Glomerular visceral epithelial cell (primary cell): ENCODE measurements at regions not wholly inside any gene's neighbourhood (a gene's known extent, or its start where the extent isn't known, plus 50 kb on each side); places are given as distances from the start of the nearest gene placed in this dataset.
A peak's percentile ranks its signal among the peaks of the same experiment; 100 is the strongest.

ENCODE experiments used
- DNase-seq: peaks from one replicate; pipeline ENCODE4 v3.0.0-alpha.2; 2016; ENCODE audit errors: extremely low spot score

DNA sequence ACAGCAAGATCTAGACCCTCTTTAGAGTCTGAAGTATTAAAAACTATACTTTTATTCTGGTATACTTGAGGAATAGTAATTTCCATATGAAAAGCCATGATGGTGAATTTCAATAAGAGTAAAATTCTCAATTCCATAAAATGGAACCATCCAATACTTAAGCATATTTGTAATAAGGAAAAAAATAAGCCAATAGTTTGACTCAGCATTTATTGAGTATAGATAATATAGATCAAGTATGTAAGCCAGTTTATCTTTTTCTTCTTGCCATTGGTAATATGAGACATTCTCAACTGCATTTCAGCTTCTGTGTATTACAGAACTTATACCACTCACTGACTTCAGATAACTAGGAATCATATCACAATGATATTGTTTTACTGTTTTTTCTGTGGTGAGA is 361.0 kb downstream of the SLCO4C1 start:
- no peak for DNase-seq

DNA sequence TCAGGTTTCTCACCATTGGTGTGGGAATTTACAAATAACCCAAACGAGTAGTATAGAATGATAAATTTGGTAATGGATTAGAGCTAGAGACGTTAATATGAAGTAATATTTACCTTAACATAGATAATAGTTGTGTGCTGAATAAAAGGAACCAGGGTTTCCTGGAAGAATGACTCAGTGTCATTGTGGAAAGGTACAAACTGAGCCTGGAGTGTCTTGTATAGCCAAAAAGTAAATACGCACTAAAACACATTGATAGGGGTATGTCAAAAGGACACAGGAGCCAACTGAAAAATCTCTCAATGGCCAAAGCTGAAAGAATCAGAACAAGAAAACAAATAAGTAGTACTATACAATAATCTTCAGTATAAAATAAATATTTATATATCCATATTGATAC is 363.5 kb downstream of the SLCO4C1 start:
- DNase-seq: no peak

DNA sequence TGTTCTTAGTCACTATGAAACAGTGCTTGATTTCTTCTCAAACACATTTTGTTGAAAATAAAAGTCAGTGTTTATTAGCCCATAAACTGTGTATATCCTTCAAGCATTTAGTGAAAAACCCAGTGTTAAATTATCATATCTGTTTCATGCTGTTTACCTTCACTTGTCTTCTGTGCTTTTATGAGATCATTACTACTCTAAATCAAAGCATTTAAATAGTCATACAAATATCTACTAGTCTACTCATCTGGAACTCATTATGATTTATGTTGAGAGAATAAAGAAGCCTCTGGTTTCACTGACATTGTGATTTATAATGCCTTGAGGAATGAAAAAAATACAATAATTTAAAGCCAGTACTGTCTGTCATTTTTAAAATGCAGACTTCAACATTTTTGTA is 366.5 kb downstream of the SLCO4C1 start:
- DNase-seq: no peak

DNA sequence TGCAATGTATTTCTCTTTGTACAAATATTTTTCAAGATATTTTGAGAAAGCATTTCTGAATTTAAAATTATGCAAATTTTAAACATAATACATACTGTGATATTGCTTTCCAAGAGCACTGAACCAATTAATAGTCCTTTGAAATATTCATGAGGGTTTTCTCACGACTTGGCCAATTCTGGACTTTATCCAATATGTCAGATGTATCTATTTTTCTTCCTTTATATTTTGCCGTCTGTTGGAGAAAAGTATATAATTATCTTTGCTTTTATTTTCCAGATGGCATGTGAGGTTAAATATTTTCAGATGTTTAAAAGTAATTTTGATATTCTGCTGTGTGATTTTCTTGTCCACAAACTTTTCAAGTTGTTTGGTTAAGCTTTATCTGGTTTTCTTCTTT is 378.9 kb downstream of the SLCO4C1 start:
- no peak for DNase-seq

DNA sequence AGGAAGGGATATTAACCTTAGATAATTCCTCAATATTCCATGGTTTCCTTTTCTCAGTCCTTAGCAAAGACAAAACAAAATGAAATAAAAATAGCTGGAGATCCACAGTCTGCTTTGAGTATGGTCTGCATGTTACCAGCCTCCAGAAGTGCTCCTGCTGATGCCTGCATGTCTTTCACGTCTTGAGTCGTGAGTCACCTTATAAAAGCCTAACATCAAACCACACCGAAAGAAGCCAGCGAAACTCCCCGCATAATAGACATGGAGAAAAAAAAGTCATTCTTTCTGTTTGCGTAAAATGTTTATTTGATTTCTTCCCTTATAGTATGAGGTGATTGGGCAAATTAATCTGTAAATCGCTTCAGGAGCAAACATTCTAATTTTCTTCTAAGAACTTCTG is 380.5 kb downstream of the SLCO4C1 start:
- DNase-seq: no peak

DNA sequence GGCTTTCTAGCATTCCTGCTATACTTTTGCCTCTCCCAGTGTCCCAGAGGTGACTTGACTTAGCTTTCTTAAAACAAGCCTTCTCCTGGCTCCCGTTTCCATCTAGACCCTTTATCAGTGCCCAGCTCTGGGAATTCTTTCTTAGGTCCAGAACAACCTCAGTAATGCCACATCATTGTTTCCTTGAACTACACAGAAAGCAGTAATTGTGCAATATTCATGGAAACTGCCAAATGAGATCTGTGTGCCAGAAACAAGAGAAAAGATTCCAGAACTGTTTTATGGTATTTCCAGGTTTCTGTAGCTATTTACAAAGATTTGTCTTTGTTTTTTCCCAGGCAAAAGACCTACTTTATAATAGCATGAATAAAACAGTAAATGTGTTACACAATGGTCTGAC is 391.3 kb downstream of the SLCO4C1 start:
- DNase-seq: no peak

DNA sequence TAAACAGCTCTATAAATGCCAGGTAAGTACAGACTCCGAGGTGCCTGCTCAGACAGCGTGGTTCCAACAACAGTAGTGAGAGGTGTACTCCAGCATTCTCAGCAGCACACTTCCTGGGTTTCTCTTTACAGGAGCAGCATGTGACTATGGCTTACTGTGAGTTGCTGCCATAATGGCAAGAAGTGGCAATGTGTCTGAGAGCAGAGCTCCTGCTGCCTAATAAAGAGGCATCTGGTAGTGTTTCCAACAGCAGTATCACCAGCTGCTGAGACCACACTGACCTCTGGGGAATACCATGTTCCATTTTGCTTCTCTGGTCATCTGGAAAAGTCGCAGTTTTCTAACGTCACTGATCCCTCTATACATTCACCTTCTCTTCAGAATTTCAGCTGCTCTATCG is 398.2 kb downstream of the SLCO4C1 start:
- DNase-seq: peak; percentile 2

DNA sequence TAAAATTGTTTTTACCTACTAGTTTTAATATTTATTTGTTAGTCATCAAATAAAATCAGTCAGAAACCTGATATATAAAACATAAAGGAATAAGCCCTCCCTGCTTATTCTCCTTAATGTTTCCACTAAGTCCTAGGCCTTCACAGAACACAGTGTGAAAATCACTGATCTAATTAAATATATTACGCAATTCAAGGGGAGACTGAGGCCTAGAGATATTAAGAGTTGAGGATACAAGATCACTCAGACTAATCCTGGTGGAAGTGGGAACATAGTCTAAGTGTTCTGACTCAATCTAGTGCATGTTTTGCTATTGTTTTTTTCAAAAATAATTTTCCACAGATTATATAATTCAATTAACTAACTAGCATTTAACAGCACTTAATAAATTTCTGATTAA is 401.1 kb downstream of the SLCO4C1 start:
- no peak for DNase-seq

DNA sequence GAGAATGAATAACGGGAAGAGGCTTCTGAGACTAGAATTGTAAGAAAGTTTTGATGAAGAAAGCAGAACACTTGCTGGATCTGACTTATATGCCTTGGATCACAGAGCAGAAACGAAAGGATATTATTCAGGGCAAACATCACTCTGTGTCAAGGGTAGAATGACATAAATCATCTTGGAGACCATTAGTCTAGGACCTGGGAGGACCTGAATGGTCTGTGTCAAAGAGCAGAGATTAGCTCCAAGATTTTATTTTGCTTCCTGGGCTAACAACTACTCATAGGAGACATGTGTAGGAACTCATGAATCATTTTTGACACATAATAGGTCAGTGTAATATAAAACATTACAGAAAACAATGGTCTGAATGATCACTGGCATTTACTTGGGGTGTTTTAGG is 417.9 kb downstream of the SLCO4C1 start:
- DNase-seq: no peak

DNA sequence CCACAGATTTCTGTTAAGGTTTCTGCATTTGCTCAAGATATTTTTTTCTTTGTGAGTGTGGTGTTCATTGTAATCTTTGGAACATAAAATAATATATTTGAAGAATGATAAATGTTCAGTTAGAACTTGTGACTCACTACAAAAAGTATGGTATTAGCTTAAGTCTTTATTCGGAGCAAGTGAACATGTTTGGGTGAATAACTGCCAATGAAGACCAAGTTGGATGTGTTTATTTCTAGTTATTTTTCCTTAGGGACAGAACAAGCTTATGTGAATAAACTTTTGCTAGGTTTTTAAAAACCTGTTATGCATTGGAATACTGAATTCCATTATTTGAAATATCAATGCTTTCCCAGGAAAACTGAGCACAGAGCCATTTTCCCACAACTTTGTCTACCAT is 418.6 kb downstream of the SLCO4C1 start:
- no peak for DNase-seq

DNA sequence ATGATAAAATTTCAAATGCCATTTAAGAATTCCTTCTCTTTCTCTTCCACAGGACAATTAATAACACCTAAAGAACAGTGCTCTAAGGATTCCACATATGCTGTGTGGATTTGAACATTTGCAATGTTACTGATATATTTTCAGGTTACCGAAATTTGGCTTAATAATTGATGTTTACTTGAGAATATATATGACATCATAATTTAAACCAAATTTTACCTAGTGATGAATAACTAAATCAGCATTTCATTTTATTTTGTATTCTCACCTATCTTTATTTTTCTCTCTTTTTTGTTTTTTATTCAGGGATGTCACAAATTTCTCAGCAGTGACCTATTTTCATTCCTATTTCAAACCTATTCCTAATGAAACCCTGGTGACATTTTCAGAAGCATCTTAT is 429.6 kb downstream of the SLCO4C1 start:
- no peak for DNase-seq

DNA sequence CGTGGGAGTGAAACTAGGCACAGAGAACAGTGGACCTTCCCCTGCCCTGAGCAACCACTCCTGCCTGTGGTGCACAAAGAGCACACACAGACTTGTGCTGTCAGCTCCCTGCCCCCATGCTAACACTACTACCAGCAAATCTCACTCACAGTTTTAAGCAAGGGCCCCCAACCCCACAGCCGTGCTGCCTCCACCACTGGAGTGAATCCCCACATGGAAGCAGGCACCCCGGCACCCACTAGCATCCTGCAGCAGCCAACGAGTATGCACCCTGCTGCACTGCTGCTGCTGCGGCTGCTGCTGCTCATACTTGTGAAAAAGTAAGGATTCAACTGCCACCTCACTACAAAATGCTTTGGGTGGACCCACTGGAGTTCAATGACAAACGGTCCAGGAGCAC is 435.5 kb downstream of the SLCO4C1 start:
- no peak for DNase-seq

DNA sequence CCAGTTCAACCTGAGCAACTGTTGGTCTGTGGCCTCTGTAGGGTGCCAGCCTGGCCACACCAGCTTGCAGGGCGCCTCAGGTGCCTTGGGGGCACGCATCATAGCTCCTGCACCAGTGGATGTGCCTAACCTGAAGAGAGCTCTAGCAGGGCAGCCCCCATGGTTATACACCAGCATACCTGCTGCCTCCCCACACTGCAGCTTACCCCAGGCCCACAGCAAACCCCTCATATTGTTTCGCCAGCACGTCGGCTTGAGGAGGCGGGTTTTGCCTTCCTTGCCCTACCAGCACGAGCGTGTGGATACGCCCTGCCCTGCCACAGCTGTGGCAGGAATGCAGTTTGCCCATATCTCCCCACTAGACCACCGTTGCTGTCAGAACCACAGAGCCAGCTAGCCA is 435.9 kb downstream of the SLCO4C1 start:
- no peak for DNase-seq

DNA sequence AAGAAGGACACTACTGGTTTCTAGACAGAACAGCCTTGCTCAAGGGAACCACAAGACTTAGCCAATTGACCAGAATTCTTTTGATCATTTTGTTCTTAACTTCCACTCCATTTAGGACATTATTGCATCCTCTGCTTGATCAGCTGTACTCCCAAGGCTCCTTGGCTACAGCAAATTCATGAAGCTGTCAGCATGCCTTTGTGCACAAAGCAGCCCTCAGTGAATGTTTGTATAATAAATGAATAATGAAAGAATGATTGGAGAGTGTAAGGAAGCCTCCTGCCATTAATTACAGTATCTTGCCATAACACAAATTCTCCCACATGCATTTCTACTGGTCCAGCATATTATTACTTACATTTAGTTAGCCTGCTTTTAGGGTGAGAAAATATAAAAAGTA is 449.6 kb downstream of the SLCO4C1 start:
- DNase-seq: no peak

DNA sequence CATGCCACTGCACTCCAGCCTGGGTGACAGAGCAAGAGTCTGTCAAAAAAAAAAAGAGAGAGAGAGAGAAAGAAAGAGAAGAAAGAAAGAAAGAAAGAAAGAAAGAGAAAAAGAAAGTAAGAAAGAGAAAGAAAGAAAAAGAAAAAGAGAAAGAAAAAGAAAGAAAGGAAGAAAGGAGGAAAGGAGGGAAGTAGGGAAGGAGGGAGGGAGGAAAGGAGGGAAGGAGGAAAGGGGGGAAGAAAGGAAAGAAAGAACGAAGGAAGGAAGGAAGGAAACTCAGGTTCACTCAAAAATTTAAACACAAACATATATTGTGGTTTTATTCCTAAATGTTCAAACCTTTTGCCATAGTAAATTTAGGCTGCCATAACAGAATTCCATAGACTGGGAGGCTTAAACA is 453.0 kb downstream of the SLCO4C1 start:
- no peak for DNase-seq

DNA sequence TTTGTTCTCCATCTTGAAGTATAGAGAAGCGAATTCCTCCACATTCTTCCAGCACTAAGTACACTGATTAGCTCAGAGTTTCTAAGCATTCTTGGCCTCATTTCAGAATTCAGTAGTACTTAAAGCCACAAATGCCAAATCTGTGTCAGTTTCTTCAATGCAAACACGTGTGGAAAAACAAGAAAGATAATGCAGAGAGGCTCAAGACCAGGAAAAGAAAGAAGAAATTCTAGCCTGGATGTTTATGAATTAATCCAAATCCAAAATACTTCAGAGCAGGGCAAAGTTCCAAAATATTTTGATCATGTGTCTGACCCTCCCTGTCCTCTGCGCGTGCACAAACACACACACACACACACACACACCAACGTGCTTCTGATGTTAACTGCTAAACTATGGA is 457.6 kb downstream of the SLCO4C1 start:
- DNase-seq: no peak

DNA sequence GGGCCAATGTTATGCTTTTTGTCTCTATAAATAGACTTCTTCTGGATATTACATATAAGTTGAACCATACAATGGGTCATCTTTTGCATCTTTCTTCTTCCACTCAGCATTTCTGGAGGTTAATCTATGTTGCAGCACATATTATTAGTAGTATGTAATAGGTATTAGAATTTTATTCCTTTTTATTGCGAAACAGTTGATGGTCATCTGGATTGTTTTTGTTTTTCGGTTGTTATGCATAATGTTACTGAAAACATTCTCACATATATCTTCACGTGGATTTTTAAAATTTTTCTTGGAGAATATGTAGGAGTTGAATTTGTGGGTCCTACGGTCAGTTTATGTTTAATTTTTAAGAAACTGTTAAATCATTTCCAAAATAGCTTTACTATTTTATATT is 466.8 kb downstream of the SLCO4C1 start:
- no peak for DNase-seq

DNA sequence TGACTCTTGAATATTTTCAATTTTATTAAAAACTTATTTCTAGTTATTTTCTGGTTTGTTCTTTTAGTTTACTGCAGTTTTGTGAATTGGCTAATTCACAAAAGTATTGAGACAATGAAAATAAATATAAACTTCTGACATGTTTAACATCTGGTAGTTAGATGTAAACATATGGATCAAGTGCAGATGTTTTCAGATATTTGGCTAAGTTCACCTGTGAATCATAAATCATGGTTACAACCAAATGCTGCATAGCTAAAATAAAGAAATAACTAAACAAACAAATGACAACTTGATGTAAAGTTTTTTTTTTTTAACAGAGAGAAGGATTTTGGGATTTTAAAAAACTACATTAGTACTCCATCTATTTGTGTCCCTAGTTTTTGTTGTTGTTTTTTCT is 484.6 kb downstream of the SLCO4C1 start:
- no peak for DNase-seq

DNA sequence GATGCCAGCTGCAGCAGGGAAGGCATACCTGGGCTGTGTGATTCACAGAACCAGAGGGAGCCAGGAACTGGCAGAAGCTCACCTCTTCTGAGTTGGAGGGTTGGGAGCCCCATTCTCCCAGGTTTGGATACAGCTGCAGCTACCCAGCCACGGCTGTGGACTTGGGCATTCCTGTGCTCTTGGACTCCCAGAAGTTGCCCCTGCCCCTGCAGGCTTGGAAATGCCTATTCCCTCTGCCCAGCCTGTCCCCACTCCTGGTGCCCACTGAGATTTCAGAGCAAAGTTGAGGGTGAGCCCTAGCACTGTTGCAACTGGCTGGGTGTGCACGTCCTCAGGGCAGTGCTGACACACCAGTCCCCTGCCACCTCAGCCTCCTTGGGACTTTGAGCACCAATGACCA is 489.7 kb downstream of the SLCO4C1 start:
- no peak for DNase-seq

DNA sequence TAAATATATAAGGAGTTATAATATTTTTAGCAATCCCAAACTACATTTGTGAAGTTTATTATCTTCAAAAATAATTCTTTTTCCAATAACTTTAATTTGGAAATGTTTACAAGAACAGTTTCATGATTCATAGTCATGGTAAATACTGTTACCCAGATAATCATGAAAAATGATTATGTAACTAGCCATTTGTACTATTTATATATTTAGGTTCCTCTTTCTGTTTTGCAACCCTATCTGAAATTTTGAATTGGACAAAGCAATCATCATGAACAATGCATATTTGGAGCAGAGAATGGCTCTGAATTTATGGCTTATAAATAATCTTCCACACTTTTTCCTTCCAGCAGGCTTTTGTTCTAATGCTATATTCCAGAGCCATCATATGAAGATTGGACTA is 499.7 kb downstream of the SLCO4C1 start:
- no peak for DNase-seq

DNA sequence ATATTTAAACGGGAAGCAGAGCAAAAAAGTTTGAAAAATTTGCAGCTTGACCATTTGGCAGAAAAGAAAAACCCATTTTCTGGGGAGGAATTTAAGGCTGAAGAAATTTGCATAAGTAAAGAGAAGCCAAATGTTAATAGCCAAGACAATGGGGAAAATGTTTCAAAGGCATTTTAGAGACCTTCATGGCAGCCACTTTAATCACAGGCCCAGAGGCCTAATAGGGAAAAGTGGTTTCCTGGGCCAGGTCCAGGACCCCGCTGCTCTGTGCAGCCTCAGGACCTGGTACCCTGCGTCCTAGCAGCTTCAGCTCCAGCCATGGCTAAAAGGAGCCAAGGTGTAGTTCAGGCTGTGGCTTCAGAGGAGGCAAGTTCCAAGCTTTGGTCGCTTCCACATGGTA is 507.3 kb downstream of the SLCO4C1 start:
- no peak for DNase-seq

DNA sequence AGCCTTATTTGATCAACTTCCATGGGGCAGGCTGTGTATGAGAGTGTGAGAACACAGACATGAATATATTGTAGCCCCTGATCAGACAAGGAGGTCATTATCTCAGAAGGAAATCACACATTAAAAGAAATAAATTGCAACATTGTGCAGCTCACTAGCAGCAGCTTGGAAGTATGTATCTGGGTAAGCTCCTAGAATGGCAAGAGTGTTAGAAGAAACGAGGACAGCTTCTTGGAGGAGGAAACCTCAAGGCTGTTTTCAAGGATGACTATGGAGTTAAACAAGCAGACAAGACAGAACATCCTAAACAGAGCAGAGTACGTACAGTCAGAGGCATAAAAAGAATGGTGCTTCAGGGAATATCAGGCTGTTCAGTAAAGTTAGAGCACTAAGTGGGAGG is 511.0 kb downstream of the SLCO4C1 start:
- DNase-seq: no peak

DNA sequence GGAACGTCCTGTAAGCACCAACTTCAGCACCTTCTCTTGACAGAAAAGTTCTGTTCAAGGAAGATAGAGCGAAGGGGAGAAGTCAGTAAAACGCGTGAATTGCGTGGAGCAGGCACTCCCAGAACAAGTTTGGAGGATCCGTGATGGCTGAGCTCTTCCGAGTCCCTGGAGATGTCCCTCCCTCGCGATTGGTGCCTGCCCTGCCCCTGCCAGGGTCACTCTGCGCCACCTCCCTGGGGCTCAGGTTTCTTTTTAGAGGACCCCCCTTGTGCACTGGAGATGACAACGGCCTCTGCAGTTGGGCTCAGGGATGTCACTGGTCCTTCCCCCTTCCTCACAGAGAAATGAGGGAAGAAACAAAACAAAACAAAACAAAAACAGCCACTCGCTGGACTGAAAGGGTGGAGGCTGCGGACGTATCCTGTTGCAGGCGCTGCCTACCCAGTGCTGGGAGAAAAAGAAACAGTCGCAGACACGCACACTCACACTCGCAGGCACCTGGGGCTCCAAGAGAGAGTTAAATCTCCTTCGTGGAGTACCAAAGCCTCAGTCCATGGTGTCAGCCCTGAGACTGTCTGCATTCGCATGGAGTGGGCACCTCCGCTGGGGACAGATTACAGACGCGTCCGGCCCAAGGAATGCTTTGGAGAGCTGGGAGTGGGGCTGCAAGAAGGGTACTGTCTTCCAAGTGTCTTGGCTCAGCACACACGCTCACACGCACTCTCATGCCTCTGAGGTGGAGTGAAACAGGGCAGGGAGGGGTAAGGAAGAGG is 512.7 kb downstream of the SLCO4C1 start:
- DNase-seq: no peak

DNA sequence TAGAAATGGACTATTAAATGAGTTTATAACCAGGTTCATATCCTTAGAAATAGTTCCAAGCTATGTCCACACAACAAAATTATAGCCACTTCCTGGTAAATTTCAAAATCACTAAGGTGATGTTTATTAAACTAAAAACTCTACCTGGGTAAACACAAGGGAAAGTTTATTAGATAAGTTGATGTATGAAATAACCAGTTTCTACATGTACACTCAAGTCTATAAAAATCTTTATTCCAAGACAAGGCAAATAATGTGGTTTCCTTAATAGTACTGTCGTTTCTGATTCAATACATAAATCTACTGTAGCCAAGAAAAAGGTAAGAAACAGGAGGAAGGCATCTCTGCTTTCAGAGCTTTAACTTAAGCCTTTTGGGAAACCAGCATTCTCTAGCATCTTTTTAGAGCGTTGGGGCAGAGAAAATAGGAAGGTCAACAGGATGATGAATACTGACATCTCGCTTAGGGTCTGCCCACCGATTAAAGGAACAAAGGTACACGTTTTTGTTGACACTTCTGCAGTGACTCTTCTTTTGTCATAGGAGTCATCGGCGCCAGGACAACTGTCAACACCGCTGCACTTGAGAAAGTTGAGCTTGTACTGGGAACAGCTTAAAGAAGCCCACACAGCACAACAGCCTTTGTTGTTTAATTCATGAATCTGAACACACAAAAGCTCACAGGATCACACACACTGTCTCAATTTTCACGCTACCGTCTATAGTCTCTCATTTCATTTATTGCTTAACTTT is 513.6 kb downstream of the SLCO4C1 start:
- DNase-seq: no peak
